ENCODE measurements at regions not wholly inside any gene's neighbourhood (a gene's known extent, or its start where the extent isn't known, plus 50 kb on each side); places are given as distances from the start of the nearest gene placed in this dataset.

DNA sequence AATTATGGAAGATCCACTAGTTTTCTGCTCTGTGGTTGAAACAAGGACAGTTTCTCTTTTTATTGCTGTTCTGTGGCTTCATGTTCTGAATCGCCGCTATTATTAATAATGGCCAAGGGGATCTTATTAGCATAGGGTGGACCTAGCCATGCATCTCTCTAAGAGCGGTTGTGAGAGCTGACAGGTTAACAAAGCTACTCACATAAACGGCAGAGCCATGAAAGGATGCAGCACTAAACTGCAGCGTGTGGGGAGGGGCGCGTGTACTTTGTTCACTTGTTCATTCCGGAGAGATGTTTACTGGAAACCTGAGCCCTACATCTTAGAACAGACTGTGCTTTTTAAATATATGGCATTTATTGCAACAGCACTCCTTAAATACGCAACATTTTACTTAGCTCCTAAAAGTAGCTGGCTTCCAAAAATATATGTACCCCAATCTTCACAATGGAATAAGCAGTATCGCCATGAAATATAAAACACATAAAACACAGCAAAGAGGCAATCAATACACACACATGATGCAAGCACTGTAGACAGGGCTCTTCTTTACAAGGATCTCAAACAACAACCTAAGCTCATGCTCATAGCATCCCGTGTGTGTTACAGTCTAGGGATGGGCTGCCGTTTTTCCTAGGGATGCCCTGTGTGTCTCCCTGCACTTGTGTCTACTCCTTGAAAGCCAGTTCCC lies 424.6 kb downstream of the MED10 start:
- DNase-seq (ENCODE audit: low read depth, low spot score) (no peak), FAIRE-seq (no peak)
- peaks cover 2% of the 10 kb centered on the region for H3K9me3 ChIP-seq (replicated peaks; ENCODE audit: control insufficient read depth, insufficient read depth, low read length)
- H3K4me3 ChIP-seq (replicated peaks in 1 of 3; ENCODE audit: insufficient read depth in 1 of 3, low read depth in 1 of 3, low read length in 3 of 3), result no peak overlapping the region
- POLR2A ChIA-PET, result no interaction called here
- no TSS peak for BruUV-seq (replicated peaks)
- CTCF ChIA-PET, result no interaction called here
- H3K4me2 ChIP-seq (ENCODE audit: insufficient read depth, low read length), result no peak overlapping the region
- no peaks in the 10 kb centered on the region for H3K4me1 ChIP-seq (ENCODE audit: control insufficient read depth, extremely low read depth, insufficient read depth, low read length)
- H3K36me3 ChIP-seq (ENCODE audit: control insufficient read depth in 2 of 2, extremely low read depth in 1 of 2, insufficient read depth in 2 of 2, low read length in 2 of 2), result no peaks in the 10 kb centered on the region
- H4K20me1 ChIP-seq (replicated peaks; ENCODE audit: control insufficient read depth, extremely low read depth, insufficient read depth, low read length), result no peaks in the 10 kb centered on the region
- H3K27me3 ChIP-seq (ENCODE audit: control insufficient read depth in 2 of 2, insufficient read depth in 2 of 2, low read length in 2 of 2), result no peaks in the 10 kb centered on the region
- H3K79me2 ChIP-seq (ENCODE audit: control insufficient read depth, insufficient read depth, low read length), result no peaks in the 10 kb centered on the region
- dilution Hi-C loops (cut with MboI; ENCODE audit: extremely low pct_ligation_motif_present, low sequenced_read_pairs), result no loop called here
- no peaks in the 10 kb centered on the region for H3K9me1 ChIP-seq (replicated peaks; ENCODE audit: control insufficient read depth, extremely low read depth, insufficient read depth, low read length)
- TF ChIP-seq FOS (IDR thresholded peaks at IDR 0.05; ENCODE audit: borderline replicate concordance, insufficient read depth, low read length) (no peak), GATA2 (IDR thresholded peaks at IDR 0.05; ENCODE audit: insufficient read depth, insufficient read length, low read depth, low read length) (no peak), JUN (IDR thresholded peaks at IDR 0.05; ENCODE audit: borderline replicate concordance, insufficient read depth, insufficient read length, low read depth) (no peak), POLR2A (IDR thresholded peaks at IDR 0.05; ENCODE audit: low read depth, low read length) (no peak), MAX (IDR thresholded peaks at IDR 0.05; ENCODE audit: insufficient read depth, insufficient read length) (no peak), EZH2 (IDR thresholded peaks at IDR 0.05; ENCODE audit: borderline replicate concordance, low read depth, low read length, severe bottlenecking) (no peak), POLR2AphosphoS5 (IDR thresholded peaks at IDR 0.05; ENCODE audit: insufficient read depth, low read depth, low read length) (no peak), MYC (IDR thresholded peaks at IDR 0.05; ENCODE audit: low read depth, low read length) (no peak)
- TF ChIP-seq, protein P1, sequence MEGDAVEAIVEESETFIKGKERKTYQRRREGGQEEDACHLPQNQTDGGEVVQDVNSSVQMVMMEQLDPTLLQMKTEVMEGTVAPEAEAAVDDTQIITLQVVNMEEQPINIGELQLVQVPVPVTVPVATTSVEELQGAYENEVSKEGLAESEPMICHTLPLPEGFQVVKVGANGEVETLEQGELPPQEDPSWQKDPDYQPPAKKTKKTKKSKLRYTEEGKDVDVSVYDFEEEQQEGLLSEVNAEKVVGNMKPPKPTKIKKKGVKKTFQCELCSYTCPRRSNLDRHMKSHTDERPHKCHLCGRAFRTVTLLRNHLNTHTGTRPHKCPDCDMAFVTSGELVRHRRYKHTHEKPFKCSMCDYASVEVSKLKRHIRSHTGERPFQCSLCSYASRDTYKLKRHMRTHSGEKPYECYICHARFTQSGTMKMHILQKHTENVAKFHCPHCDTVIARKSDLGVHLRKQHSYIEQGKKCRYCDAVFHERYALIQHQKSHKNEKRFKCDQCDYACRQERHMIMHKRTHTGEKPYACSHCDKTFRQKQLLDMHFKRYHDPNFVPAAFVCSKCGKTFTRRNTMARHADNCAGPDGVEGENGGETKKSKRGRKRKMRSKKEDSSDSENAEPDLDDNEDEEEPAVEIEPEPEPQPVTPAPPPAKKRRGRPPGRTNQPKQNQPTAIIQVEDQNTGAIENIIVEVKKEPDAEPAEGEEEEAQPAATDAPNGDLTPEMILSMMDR (IDR thresholded peaks at IDR 0.05; ENCODE audit: extremely low read depth in 1 of 2, insufficient read depth in 1 of 2, low read depth in 1 of 2, low read length in 2 of 2), result no peak
- no peak overlapping the region for H3K9ac ChIP-seq (replicated peaks; ENCODE audit: extremely low read depth, insufficient read depth, low read length)
- intact Hi-C loops (cut with micrococcal nuclease), result no loop called here
- H3K27ac ChIP-seq (ENCODE audit: insufficient read depth, low read depth, low read length), result no peak overlapping the region
- H2AFZ ChIP-seq (ENCODE audit: low read depth, low read length), result no peak overlapping the region
